Right atrium auricular region (tissue), 2 donors: ENCODE measurements at regions not wholly inside any gene's neighbourhood (a gene's known extent, or its start where the extent isn't known, plus 50 kb on each side); places are given as distances from the start of the nearest gene placed in this dataset.

Experiments used
- DNase-seq: peaks from one replicate; pipeline ENCODE4 v3.0.0-alpha.2; 2019; ENCODE audit warnings: low spot score
- H3K27ac ChIP-seq, 2 donors: fragments of 200-600 bp; sonication (generic); 1 replicate in 1 of 2; 2 replicates in 1 of 2; pipeline ENCODE4 v1.5.1; 2016 to 2019
- H3K27me3 ChIP-seq, 2 donors: fragments of 200-600 bp; sonication (generic); one replicate each; pipeline versions ENCODE4 v1.5.1 to v1.6.0; 2017 to 2019
- H3K36me3 ChIP-seq: fragments of 200-600 bp; sonication (generic); one replicate; pipeline ENCODE4 v1.5.1; 2016
- H3K4me1 ChIP-seq, 2 donors: fragments of 200-600 bp; sonication (generic); one replicate each; pipeline versions ENCODE4 v1.5.1 to v1.6.0; 2017 to 2019
- H3K4me3 ChIP-seq, 2 donors: fragments of 200-600 bp; sonication (generic); 1 replicate in 1 of 2; 2 replicates in 1 of 2; pipeline ENCODE4 v1.5.1; 2017 to 2019; ENCODE audit warnings: mild to moderate bottlenecking in 1 of 2, moderate library complexity in 1 of 2
- H3K9me3 ChIP-seq, 2 donors: fragments of 200-600 bp; sonication (generic); one replicate each; pipeline ENCODE4 v1.5.1; 2019
- TF ChIP-seq, protein P1 (sequence below), 2 donors: fragments of 200-600 bp; sonication (generic); IDR thresholded peaks; one replicate each; pipeline ENCODE4 v1.5.1; 2019; ENCODE audit warnings: antibody characterized with exemption in 2 of 2

GRCh38 chr4:173699841-173700475, 169.9 kb upstream of the HAND2 start:
- H3K4me3 ChIP-seq: no peak overlapping the region
- peak overlapping the region in 1 of 2 donors; percentile 73 for H3K27ac ChIP-seq
- TF ChIP-seq, protein P1, sequence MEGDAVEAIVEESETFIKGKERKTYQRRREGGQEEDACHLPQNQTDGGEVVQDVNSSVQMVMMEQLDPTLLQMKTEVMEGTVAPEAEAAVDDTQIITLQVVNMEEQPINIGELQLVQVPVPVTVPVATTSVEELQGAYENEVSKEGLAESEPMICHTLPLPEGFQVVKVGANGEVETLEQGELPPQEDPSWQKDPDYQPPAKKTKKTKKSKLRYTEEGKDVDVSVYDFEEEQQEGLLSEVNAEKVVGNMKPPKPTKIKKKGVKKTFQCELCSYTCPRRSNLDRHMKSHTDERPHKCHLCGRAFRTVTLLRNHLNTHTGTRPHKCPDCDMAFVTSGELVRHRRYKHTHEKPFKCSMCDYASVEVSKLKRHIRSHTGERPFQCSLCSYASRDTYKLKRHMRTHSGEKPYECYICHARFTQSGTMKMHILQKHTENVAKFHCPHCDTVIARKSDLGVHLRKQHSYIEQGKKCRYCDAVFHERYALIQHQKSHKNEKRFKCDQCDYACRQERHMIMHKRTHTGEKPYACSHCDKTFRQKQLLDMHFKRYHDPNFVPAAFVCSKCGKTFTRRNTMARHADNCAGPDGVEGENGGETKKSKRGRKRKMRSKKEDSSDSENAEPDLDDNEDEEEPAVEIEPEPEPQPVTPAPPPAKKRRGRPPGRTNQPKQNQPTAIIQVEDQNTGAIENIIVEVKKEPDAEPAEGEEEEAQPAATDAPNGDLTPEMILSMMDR (IDR thresholded peaks at IDR 0.05): no peak
- no peak for DNase-seq
- H3K4me1 ChIP-seq: peaks cover 0 to 8% of the 10 kb centered on the region in 2 donors
- H3K9me3 ChIP-seq: no peaks in the 10 kb centered on the region
- H3K36me3 ChIP-seq: no peaks in the 10 kb centered on the region
- no peaks in the 10 kb centered on the region for H3K27me3 ChIP-seq

DNA sequence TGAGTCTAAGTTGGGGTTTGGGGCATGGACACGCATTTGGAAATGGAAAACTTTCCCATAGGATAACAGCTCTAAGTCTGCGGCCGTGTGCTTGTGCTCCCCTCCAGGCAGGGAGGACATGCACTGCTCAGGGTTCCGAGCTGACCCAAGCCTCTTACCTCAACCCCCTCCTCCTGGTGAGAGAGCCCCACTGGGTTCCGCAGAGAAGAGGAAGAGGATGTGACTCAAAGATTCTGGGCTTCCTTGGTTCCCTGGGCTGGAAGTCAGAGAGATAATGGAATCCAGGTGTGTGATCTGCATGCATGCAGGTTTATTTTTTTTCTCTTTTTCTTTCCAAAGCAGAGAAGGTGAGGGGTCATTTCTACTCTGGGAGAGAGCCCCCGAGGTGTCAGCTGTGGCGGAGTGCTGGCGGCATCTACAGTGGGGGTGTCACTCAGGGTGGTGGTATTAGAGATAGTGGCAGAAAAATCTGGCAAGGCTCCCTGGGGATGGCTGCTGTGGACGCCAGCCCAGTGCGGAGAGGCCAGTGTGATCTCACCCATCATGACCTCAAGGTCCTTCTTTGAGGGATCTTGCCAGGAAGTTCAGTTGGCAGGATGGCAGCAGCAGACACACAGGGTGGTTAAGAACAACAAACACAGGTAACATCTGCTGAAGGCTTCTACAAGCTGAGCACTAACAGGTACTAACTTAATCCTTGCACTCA, 168.7 kb upstream of the HAND2 start:
- peaks cover 0 to 8% of the 10 kb centered on the region in 2 donors for H3K4me1 ChIP-seq
- H3K9me3 ChIP-seq: no peaks in the 10 kb centered on the region
- DNase-seq: no peak
- no peaks in the 10 kb centered on the region for H3K27me3 ChIP-seq
- TF ChIP-seq, protein P1 (IDR thresholded peaks at IDR 0.05): no peak
- no peak overlapping the region for H3K4me3 ChIP-seq
- peak overlapping the region; percentile 61 to 73 for H3K27ac ChIP-seq
- H3K36me3 ChIP-seq: no peaks in the 10 kb centered on the region

DNA sequence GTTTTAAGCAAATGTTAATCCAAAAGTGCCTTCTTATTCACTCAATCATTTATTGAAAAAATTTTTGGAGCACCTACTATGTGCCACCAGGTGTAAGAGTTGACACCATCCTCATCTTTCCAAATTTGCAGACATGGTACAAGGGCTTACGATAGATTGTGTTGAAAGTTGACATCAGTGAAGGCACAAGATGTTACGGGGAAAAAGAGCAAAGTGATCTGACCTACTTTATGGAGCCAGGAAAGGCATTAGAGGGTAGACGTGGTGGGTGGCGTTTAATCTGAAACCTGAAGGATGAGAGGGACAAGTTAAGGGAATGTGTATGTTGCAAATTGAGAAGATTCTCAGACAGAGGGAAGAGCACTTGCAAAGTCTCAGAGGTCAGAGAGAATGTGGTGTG, 167.8 kb upstream of the HAND2 start:
- no peak for DNase-seq
- H3K4me3 ChIP-seq: no peak overlapping the region

DNA sequence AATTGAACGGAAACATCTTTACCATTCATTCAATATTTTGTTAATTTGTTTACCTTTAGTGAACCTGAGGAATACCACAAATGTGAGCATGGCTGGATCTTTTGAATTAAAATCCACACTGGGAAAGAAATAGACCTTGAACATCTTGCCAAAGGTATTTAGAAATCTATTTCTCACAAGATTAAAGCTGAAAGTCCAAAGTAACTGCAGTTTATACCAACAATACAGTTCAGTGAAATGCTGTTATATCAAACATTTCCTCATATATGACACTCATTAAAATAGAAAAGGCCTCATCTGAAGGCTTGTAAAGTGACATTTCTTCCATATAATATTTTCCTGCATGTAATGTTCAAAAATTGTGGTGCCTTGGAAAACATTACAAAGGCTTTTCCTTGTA, 166.5 kb upstream of the HAND2 start:
- no peaks in the 10 kb centered on the region for H3K36me3 ChIP-seq
- no peaks in the 10 kb centered on the region for H3K27me3 ChIP-seq
- H3K9me3 ChIP-seq: no peaks in the 10 kb centered on the region
- H3K4me1 ChIP-seq: peaks cover 0 to 8% of the 10 kb centered on the region in 2 donors
- no peak for DNase-seq
- H3K4me3 ChIP-seq: no peak overlapping the region
- H3K27ac ChIP-seq: peak overlapping the region in 1 of 2 donors; percentile 73
- TF ChIP-seq, protein P1 (IDR thresholded peaks at IDR 0.05): no peak

More for the DNA sequence above, 167.8 kb upstream of the HAND2 start:
- Histone ChIP-seq H3K27ac (peak overlapping the region; percentile 61 to 73), H3K4me1 (peaks cover 0 to 8% of the 10 kb centered on the region in 2 donors), H3K9me3 (no peaks in the 10 kb centered on the region), H3K27me3 (no peaks in the 10 kb centered on the region), H3K36me3 (no peaks in the 10 kb centered on the region)
- TF ChIP-seq, protein P1 (IDR thresholded peaks at IDR 0.05): no peak

- Histone ChIP-seq H3K27ac (peak overlapping the region in 1 of 2 donors; percentile 73), H3K36me3 (no peaks in the 10 kb centered on the region), H3K4me1 (peaks cover 0 to 8% of the 10 kb centered on the region in 2 donors), H3K4me3 (no peak overlapping the region), H3K9me3 (no peaks in the 10 kb centered on the region), H3K27me3 (no peaks in the 10 kb centered on the region)
- no peak for DNase-seq
- TF ChIP-seq, protein P1 (IDR thresholded peaks at IDR 0.05): no peak
These were observed 166.0 kb upstream of the HAND2 start for GRCh38 chr4:173696011-173696410.
